Mesothelial cell of epicardium (in vitro differentiated cells): ENCODE measurements at regions not wholly inside any gene's neighbourhood (a gene's known extent, or its start where the extent isn't known, plus 50 kb on each side); places are given as distances from the start of the nearest gene placed in this dataset.

Source experiments
- DNase-seq, 2 experiments: peaks; one replicate each; pipeline ENCODE4 v3.0.0; 2021; ENCODE audit warnings: low spot score in 2 of 2; ENCODE audit not compliant: unreplicated experiment in 2 of 2
- H3K27ac Mint-ChIP-seq: 2 replicates; pipeline ENCODE4 v1.8.0; 2021; ENCODE audit warnings: mixed read lengths
- H3K27me3 Mint-ChIP-seq: 2 replicates; pipeline ENCODE4 v1.8.0; 2021; ENCODE audit warnings: low read depth, mixed read lengths
- H3K36me3 Mint-ChIP-seq: 2 replicates; pipeline ENCODE4 v1.8.0; 2021; ENCODE audit warnings: mixed read lengths
- H3K4me1 Mint-ChIP-seq: 2 replicates; pipeline ENCODE4 v1.8.0; 2021; ENCODE audit warnings: mixed read lengths
- H3K4me3 Mint-ChIP-seq: 2 replicates; pipeline ENCODE4 v1.8.0; 2021; ENCODE audit warnings: mild to moderate bottlenecking, moderate library complexity, mixed read lengths
- H3K9me3 Mint-ChIP-seq: 2 replicates; pipeline ENCODE4 v1.8.0; 2021; ENCODE audit warnings: mixed read lengths
- TF ChIP-seq, protein P1 (sequence below): fragments of 200-600 bp; sonication (generic); IDR thresholded peaks from one replicate; pipeline ENCODE4 v1.5.0; 2021; ENCODE audit warnings: antibody characterized with exemption; ENCODE audit not compliant: unreplicated experiment

DNA sequence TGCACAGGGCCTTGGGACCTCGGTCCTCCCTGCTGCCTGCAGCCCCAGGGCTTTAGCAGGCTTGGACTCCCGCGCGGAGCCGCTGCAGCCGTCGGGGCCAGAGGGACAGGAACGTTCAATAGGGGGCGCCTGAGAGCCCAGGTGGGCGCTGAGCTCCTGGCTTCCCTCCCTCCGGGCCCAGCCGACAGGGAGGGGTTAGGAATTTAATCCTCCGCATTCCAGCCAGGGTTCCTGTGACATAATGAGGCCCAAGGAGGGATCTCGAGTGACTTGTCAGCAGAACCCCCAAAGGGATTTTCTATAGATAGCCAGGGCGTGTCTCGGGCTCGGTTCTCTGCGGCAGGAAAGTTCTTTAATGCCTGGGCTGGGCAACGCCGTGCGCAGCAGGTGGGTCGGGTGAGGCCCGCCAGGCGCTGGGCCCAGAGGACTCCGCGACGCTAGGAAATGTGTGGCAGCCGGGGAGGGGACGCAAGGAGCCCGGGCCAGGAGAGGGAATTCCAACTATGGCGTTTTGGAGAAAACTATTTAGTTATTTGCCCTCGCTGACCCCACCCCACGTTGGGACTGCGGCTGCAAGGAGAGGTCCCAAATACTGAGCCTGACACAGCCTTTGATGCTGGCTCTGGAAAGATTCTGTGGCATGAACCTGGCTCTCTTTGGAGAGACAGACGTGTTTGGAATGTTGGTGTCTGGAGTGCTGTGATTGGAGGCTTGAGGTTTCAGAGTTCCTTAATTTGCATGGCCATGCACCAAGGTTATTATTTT lies 285.2 kb upstream of the GATB start:
- H3K4me1 Mint-ChIP-seq: peaks cover 40% of the 10 kb centered on the region
- H3K4me3 Mint-ChIP-seq: peak overlapping the region; percentile 56
- H3K36me3 Mint-ChIP-seq: no peaks in the 10 kb centered on the region
- peak; percentile 63 to 84 for DNase-seq
- no peaks in the 10 kb centered on the region for H3K27me3 Mint-ChIP-seq
- TF ChIP-seq, protein P1, sequence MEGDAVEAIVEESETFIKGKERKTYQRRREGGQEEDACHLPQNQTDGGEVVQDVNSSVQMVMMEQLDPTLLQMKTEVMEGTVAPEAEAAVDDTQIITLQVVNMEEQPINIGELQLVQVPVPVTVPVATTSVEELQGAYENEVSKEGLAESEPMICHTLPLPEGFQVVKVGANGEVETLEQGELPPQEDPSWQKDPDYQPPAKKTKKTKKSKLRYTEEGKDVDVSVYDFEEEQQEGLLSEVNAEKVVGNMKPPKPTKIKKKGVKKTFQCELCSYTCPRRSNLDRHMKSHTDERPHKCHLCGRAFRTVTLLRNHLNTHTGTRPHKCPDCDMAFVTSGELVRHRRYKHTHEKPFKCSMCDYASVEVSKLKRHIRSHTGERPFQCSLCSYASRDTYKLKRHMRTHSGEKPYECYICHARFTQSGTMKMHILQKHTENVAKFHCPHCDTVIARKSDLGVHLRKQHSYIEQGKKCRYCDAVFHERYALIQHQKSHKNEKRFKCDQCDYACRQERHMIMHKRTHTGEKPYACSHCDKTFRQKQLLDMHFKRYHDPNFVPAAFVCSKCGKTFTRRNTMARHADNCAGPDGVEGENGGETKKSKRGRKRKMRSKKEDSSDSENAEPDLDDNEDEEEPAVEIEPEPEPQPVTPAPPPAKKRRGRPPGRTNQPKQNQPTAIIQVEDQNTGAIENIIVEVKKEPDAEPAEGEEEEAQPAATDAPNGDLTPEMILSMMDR: peak; percentile 73
- peaks cover 13% of the 10 kb centered on the region for H3K9me3 Mint-ChIP-seq
- H3K27ac Mint-ChIP-seq: peak overlapping the region; percentile 88

GRCh38 chr4:152045449-152045806 lies 284.6 kb upstream of the GATB start:
- TF ChIP-seq, protein P1: no peak

GRCh38 chr4:152044331-152045036 lies 283.7 kb upstream of the GATB start:
- Mint-ChIP-seq H3K36me3 (no peaks in the 10 kb centered on the region), H3K4me1 (peaks cover 36% of the 10 kb centered on the region), H3K27me3 (no peaks in the 10 kb centered on the region), H3K27ac (no peak overlapping the region), H3K9me3 (peaks cover 11% of the 10 kb centered on the region), H3K4me3 (no peak overlapping the region)
- TF ChIP-seq, protein P1: no peak
- DNase-seq: no peak

More at GRCh38 chr4:152045449-152045806, 284.6 kb upstream of the GATB start:
- Mint-ChIP-seq H3K4me1 (peaks cover 37% of the 10 kb centered on the region), H3K9me3 (peaks cover 13% of the 10 kb centered on the region), H3K4me3 (peak overlapping the region; percentile 56), H3K27ac (peak overlapping the region; percentile 14), H3K36me3 (no peaks in the 10 kb centered on the region), H3K27me3 (no peaks in the 10 kb centered on the region)
- DNase-seq: no peak

GRCh38 chr4:152041295-152041694 lies 280.5 kb upstream of the GATB start:
- no peak overlapping the region for H3K27ac Mint-ChIP-seq
- no peaks in the 10 kb centered on the region for H3K36me3 Mint-ChIP-seq
- DNase-seq: no peak
- TF ChIP-seq, protein P1: no peak
- H3K9me3 Mint-ChIP-seq: peaks cover 9% of the 10 kb centered on the region
- no peaks in the 10 kb centered on the region for H3K27me3 Mint-ChIP-seq
- peaks cover 24% of the 10 kb centered on the region for H3K4me1 Mint-ChIP-seq
- H3K4me3 Mint-ChIP-seq: no peak overlapping the region

- H3K36me3 Mint-ChIP-seq: no peaks in the 10 kb centered on the region
- H3K4me3 Mint-ChIP-seq: no peak overlapping the region
- no peaks in the 10 kb centered on the region for H3K27me3 Mint-ChIP-seq
- DNase-seq: no peak
- TF ChIP-seq, protein P1: no peak
- H3K9me3 Mint-ChIP-seq: peaks cover 9% of the 10 kb centered on the region
- H3K4me1 Mint-ChIP-seq: peaks cover 13% of the 10 kb centered on the region
- H3K27ac Mint-ChIP-seq: no peak overlapping the region
Measured at GRCh38 chr4:152039691-152040090, 278.9 kb upstream of the GATB start.
